GM21619 (cell line): ENCODE measurements at regions not wholly inside any gene's neighbourhood (a gene's known extent, or its start where the extent isn't known, plus 50 kb on each side); places are given as distances from the start of the nearest gene placed in this dataset.

Experiments
- ATAC-seq: cut with Tn5 transposase; IDR thresholded peaks from one replicate; pipeline ENCODE4 v1.9.1; 2021; ENCODE audit not compliant: unreplicated experiment

GRCh38 chr11:87972133-87972532 lies 203.1 kb downstream of the RAB38 start:
- no peak for ATAC-seq

- no peak for ATAC-seq
These were observed 203.9 kb downstream of the RAB38 start for GRCh38 chr11:87971354-87971753.

DNA sequence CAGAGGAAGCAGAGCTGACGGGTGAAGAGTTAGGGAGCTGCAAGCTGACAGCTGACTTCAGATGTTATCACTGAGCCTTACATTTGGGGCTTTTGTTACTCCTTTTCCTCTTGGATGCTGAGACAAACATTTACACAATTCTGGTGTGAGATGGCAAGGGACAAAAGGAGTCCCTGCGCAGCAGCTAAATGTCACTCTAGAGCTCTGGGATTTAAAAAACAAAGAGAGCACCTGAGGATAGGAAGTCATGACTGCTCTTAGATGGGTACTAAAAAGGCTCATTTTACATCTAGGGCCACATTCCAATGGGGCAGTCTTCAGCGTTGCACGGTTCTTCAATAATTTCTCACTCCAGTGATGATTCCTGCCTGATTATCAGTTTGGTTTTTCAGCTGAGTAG lies 204.5 kb downstream of the RAB38 start:
- no peak for ATAC-seq

DNA sequence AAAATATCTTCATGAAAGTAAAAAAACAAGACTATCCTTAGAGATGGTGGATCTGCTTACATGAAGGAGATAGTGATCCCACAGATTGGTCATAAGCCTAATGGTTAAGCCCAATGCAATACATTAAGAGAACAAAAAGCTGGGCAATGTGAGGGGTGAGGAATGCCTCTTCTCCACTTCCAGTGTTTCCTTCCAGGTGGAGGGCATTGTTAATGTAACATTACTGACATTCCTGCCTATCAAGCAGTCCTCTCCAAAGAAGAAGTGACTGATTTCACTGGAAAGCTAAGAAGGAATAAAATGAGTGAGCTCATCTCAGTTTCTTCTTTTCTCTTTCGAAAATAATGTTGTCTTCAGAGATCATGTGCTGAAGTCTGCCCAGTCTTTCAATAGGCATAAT lies 207.8 kb downstream of the RAB38 start:
- ATAC-seq = no peak

- ATAC-seq = no peak
These were observed 208.5 kb downstream of the RAB38 start for GRCh38 chr11:87966694-87967093.

DNA sequence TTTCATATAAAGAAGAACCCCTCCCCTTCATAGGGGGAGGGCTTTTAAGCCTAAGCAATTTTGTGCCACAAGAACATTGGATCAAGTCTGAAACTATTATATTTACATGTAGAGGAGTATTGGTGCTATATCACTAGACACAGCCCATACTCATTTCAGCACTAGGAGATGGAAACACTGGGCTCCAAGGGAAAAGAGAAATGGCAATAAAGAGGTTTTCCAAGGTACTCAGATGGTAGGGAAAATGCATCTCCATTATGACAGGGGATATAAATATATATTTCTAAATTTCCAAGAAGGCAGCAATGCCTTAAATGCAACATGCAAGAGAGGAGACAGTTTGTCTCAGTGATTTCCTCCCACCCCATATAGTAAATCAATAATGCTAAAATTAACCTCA lies 209.0 kb downstream of the RAB38 start:
- ATAC-seq = no peak

GRCh38 chr11:87961606-87962005 lies 213.6 kb downstream of the RAB38 start:
- ATAC-seq = no peak

GRCh38 chr11:87957961-87958360 lies 217.3 kb downstream of the RAB38 start:
- ATAC-seq = no peak

GRCh38 chr11:87954476-87954875 lies 220.8 kb downstream of the RAB38 start:
- no peak for ATAC-seq

- no peak for ATAC-seq
These were observed 232.5 kb downstream of the RAB38 start for GRCh38 chr11:87942786-87943185.

GRCh38 chr11:87934182-87934581 lies 241.1 kb downstream of the RAB38 start:
- no peak for ATAC-seq

DNA sequence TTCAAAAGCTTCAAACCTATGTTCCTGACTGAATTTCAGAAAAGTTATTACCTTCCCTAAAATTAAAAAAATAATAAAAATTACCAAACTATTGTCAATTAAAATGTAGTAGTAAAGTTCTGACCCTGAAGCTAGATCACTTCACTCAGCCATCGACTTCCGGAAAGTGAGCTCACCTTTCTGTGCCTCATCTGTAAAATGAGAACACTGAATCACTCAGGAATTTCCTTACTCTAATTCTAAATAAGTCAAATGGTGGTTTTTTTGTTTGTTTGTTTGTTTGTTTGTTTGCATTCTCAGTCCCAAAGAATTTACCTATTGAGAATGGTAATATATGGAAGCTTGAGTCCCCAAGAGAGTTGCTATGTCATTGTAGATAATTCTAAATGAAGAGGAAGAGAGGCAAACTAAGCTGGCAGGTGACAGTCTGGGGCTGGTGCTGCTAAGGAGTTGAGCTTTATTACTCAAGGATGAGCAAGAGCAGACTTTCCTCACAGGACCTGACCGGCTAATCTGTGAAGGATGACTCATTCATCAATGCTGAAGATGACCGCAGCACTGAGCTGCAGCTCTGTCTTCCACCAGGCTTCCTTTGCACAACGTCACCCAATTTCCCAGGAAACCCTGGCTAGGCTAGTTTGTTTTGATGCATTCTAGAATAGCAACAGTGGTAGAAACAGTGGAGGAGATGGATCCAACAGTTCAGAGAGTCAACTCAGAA lies 248.8 kb downstream of the RAB38 start:
- no peak for ATAC-seq

- ATAC-seq = no peak
These were observed 251.1 kb downstream of the RAB38 start for GRCh38 chr11:87924125-87924524.

- ATAC-seq = no peak
These were observed 258.1 kb downstream of the RAB38 start for GRCh38 chr11:87917111-87917510.

DNA sequence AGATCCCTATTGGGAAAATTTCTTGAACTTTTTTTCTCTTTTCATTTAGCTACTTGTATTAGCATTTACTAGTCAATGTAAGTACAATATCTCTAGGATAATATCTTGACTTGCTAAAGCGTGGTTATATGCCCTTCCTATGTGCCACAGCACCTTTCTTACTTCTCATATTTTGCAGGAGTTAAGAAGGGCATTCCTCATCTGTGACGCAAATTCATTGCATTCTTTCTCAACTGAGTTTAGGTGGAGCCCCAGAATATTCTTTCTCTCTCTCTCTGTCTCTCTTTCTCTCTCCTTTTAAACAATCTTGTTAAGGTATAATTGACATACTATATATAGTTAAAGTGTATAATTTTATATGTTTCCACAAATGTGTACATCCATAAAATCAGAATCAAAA lies 266.1 kb downstream of the RAB38 start:
- ATAC-seq = no peak

GRCh38 chr11:87908086-87908485 lies 267.2 kb downstream of the RAB38 start:
- ATAC-seq = no peak

- no peak for ATAC-seq
These were observed 271.9 kb downstream of the RAB38 start for GRCh38 chr11:87903345-87903744.

DNA sequence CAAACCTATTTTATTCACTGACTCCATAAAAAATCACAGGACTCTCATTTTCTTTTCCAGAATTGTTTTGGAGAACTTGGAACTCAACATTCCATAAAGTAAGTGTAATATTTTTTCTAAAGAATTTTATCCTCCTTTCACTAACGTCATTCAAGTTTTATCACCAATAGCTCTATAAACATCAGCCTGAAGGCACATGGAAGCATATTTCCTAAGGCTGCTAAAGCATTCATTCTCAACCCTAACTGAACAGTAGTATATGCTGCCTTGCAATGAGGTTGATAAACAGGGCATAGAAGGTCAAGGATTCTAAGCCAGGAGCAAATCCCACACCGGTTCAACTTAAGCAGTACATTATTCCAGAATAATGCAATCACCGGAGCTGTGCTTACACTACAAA lies 273.9 kb downstream of the RAB38 start:
- no peak for ATAC-seq

- ATAC-seq = no peak
These were observed 277.3 kb downstream of the RAB38 start for GRCh38 chr11:87897921-87898320.

- no peak for ATAC-seq
These were observed 278.2 kb downstream of the RAB38 start for GRCh38 chr11:87897071-87897470.

- ATAC-seq = no peak
These were observed 280.3 kb downstream of the RAB38 start for GRCh38 chr11:87894961-87895360.

- no peak for ATAC-seq
These were observed 283.0 kb downstream of the RAB38 start for GRCh38 chr11:87892291-87892690.

DNA sequence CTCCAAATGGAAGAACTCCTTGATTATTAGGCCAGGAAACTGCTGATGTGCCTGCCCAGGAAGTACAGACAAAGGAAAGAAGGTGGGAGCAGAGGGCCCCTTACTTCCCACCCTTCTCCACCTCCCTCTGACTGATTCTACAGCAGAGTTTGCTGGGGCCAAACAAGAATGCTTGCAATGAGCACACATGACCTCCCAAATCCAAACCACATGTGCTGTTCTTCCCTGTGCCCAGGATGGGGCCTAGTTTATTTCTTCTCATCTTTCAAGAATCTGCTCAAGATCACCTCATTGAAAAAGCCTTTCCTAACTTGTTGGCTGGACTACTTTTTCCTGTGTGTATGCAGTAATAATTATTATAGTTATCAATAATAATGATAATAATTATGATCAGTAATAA lies 286.1 kb downstream of the RAB38 start:
- no peak for ATAC-seq
